H1 (cell line): ENCODE measurements at regions not wholly inside any gene's neighbourhood (a gene's known extent, or its start where the extent isn't known, plus 50 kb on each side); places are given as distances from the start of the nearest gene placed in this dataset.

Experiments used
- CTCF ChIA-PET: fragments of 300-600 bp; sonication (Branson Sonifier 250); formaldehyde crosslinking; loops from one replicate; lab custom pipeline; 2021; ENCODE audit not compliant: partially characterized antibody; lab: Charles Lee
- POLR2A ChIA-PET: fragments of 300-600 bp; sonication (Branson Sonifier 250); formaldehyde crosslinking; loops from one replicate; lab custom pipeline; 2021; ENCODE audit warnings: inconsistent platforms; ENCODE audit not compliant: partially characterized antibody; lab: Charles Lee
- DNase-seq, 2 experiments: peaks; one replicate each; pipeline versions ENCODE4 v3.0.0 to v3.0.0-alpha.2; 2010 to 2022; ENCODE audit warnings: low spot score in 2 of 2, low read depth in 1 of 2, mixed read lengths in 1 of 2
- FAIRE-seq: peaks from 2 replicates; lab custom pipeline; 2011; peaks lifted over from hg19 to GRCh38; lab: Jason Lieb, UNC
- H2AFZ ChIP-seq: 2 replicates; pipeline ENCODE4 v1.8.1; 2012; ENCODE audit warnings: low read length, inconsistent platforms
- H2AK5ac ChIP-seq: 2 replicates; pipeline ENCODE4 v1.6.1; 2013; ENCODE audit warnings: low read depth, low read length
- H2BK120ac ChIP-seq: replicated peaks from 2 replicates; pipeline ENCODE3; 2013; ENCODE audit warnings: low read depth, low read length, inconsistent platforms
- H2BK12ac ChIP-seq: 2 replicates; pipeline ENCODE4 v1.6.1; 2013; ENCODE audit warnings: low read depth, low read length
- H2BK15ac ChIP-seq: 2 replicates; pipeline ENCODE4 v1.6.1; 2013; ENCODE audit warnings: low read length
- H2BK20ac ChIP-seq: 2 replicates; pipeline ENCODE4 v1.6.1; 2013; ENCODE audit warnings: low read length
- H2BK5ac ChIP-seq: 2 replicates; pipeline ENCODE4 v1.6.1; 2013; ENCODE audit warnings: low read depth, low read length
- H3K14ac ChIP-seq: 2 replicates; pipeline ENCODE4 v1.6.1; 2013; ENCODE audit warnings: inconsistent platforms; ENCODE audit not compliant: insufficient read length
- H3K18ac ChIP-seq: 2 replicates; pipeline ENCODE4 v1.6.1; 2013; ENCODE audit warnings: low read length; ENCODE audit errors: extremely low read depth
- H3K23ac ChIP-seq: 2 replicates; pipeline ENCODE4 v1.6.1; 2013; ENCODE audit warnings: inconsistent platforms; ENCODE audit not compliant: insufficient read length
- H3K23me2 ChIP-seq: 2 replicates; pipeline ENCODE4 v1.6.1; 2013; ENCODE audit warnings: low read depth, low read length
- H3K27ac ChIP-seq: 2 replicates; pipeline ENCODE4 v1.6.1; 2011; ENCODE audit warnings: low read depth, low read length, inconsistent platforms
- H3K27me3 ChIP-seq, 4 experiments: replicated peaks in 1 of 4; 1 replicate in 1 of 4; 2 replicates in 3 of 4; pipeline versions ENCODE4 v1.6.1 to v1.8.1; 2011 to 2013; ENCODE audit warnings: low read length in 3 of 4, mild to moderate bottlenecking in 3 of 4, inconsistent platforms in 2 of 4, mixed read lengths in 2 of 4, moderate library complexity in 1 of 4; ENCODE audit not compliant: control insufficient read depth in 3 of 4, insufficient read depth in 3 of 4; ENCODE audit errors: extremely low read depth in 1 of 4
- H3K36me3 ChIP-seq, 4 experiments: 2 replicates each; pipeline versions ENCODE4 v1.6.1 to v1.8.1; 2011 to 2013; ENCODE audit warnings: mild to moderate bottlenecking in 4 of 4, low read length in 3 of 4, moderate library complexity in 2 of 4, control low read depth in 1 of 4, inconsistent platforms in 1 of 4; ENCODE audit not compliant: insufficient read depth in 4 of 4, control insufficient read depth in 2 of 4
- H3K4ac ChIP-seq: replicated peaks from 2 replicates; pipeline ENCODE3; 2013; ENCODE audit warnings: low read length, low read depth, mixed read lengths, inconsistent platforms; ENCODE audit not compliant: insufficient read length
- H3K4me1 ChIP-seq, 4 experiments: replicated peaks in 1 of 4; 1 replicate in 1 of 4; 2 replicates in 3 of 4; pipeline versions ENCODE4 v1.6.1 to v1.8.1; 2011 to 2013; ENCODE audit warnings: low read length in 3 of 4, inconsistent platforms in 2 of 4, mixed read lengths in 1 of 4; ENCODE audit not compliant: insufficient read depth in 4 of 4, control insufficient read depth in 3 of 4
- H3K4me2 ChIP-seq, 2 experiments: 2 replicates each; pipeline versions ENCODE4 v1.6.1 to v1.8.1; 2011 to 2013; ENCODE audit warnings: low read depth in 2 of 2, low read length in 2 of 2, control low read depth in 1 of 2, inconsistent platforms in 1 of 2, mild to moderate bottlenecking in 1 of 2; ENCODE audit not compliant: insufficient read depth in 1 of 2
- H3K4me3 ChIP-seq, 4 experiments: fragments of 200-600, 300-600 bp in 1 of 4; sonication (generic), shearing (Covaris generic), sonication (Bioruptor Twin) in 1 of 4; 2 replicates each; pipeline versions ENCODE4 v1.5.1 to v1.8.1; 2011 to 2016; ENCODE audit warnings: low read length in 4 of 4, low read depth in 3 of 4, control low read depth in 2 of 4, inconsistent platforms in 2 of 4, mild to moderate bottlenecking in 2 of 4, mixed read lengths in 1 of 4, moderate library complexity in 1 of 4; ENCODE audit not compliant: insufficient read depth in 2 of 4; ENCODE audit errors: extremely low read depth in 1 of 4
- H3K56ac ChIP-seq: replicated peaks from 2 replicates; pipeline ENCODE3; 2013; ENCODE audit warnings: low read depth, mild to moderate bottlenecking, mixed read lengths, low read length, inconsistent platforms; ENCODE audit not compliant: insufficient read length
- H3K79me1 ChIP-seq: 2 replicates; pipeline ENCODE4 v1.6.1; 2013; ENCODE audit warnings: low read depth, low read length, control low read depth
- H3K79me2 ChIP-seq, 2 experiments: 2 replicates each; pipeline versions ENCODE4 v1.6.1 to v1.8.1; 2012 to 2013; ENCODE audit warnings: low read length in 2 of 2, mild to moderate bottlenecking in 2 of 2, inconsistent platforms in 1 of 2; ENCODE audit not compliant: insufficient read depth in 2 of 2, control insufficient read depth in 1 of 2
- H3K9ac ChIP-seq, 4 experiments: replicated peaks in 1 of 4; 1 replicate in 1 of 4; 2 replicates in 3 of 4; pipeline versions ENCODE4 v1.6.1 to v1.8.1; 2011 to 2013; ENCODE audit warnings: low read depth in 3 of 4, low read length in 3 of 4, control low read depth in 2 of 4, mild to moderate bottlenecking in 2 of 4, moderate library complexity in 2 of 4, inconsistent platforms in 1 of 4; ENCODE audit errors: extremely low read depth in 1 of 4
- H3K9me3 ChIP-seq, 2 experiments: 2 replicates each; pipeline versions ENCODE4 v1.6.1 to v1.8.1; 2012 to 2013; ENCODE audit warnings: mild to moderate bottlenecking in 2 of 2, moderate library complexity in 2 of 2, control low read depth in 1 of 2, inconsistent platforms in 1 of 2, low read depth in 1 of 2, low read length in 1 of 2, mixed read lengths in 1 of 2; ENCODE audit not compliant: insufficient read depth in 2 of 2
- H4K20me1 ChIP-seq, 2 experiments: replicated peaks in 1 of 2; 2 replicates each; pipeline versions ENCODE3 to v1.8.1; 2011 to 2013; ENCODE audit warnings: inconsistent platforms in 2 of 2, low read length in 2 of 2, mild to moderate bottlenecking in 1 of 2; ENCODE audit not compliant: insufficient read depth in 2 of 2, control insufficient read depth in 1 of 2
- H4K5ac ChIP-seq: 2 replicates; pipeline ENCODE4 v1.6.1; 2013; ENCODE audit warnings: low read length, low read depth, mixed read lengths, inconsistent platforms; ENCODE audit not compliant: insufficient read length
- H4K8ac ChIP-seq: 2 replicates; pipeline ENCODE4 v1.8.0; 2013; ENCODE audit warnings: mild to moderate bottlenecking, moderate library complexity, low read length, inconsistent platforms; ENCODE audit not compliant: insufficient read depth; ENCODE audit errors: extremely low read depth
- H4K91ac ChIP-seq: replicated peaks from 2 replicates; pipeline ENCODE3; 2013; ENCODE audit warnings: low read length, mixed read lengths, inconsistent platforms; ENCODE audit not compliant: insufficient read length
- ASH2L ChIP-seq: fragments of 200-600, 300-600 bp; sonication (generic); IDR thresholded peaks from one replicate; pipeline ENCODE4 v1.7.1; 2017; ENCODE audit warnings: low read length
- BACH1 ChIP-seq: IDR thresholded peaks from 2 replicates; pipeline ENCODE4 v1.6.1; 2012; ENCODE audit warnings: low read length, improper control_type of control experiment
- CHD1 ChIP-seq: IDR thresholded peaks from 2 replicates; pipeline ENCODE4 v1.6.1; 2012; ENCODE audit warnings: low read depth, low read length, improper control_type of control experiment
- HDAC2 ChIP-seq, 2 experiments: fragments of 300-600 bp in 1 of 2; sonication (generic) in 1 of 2; IDR thresholded peaks; 2 replicates each; pipeline ENCODE4 v1.6.1; 2011 to 2012; ENCODE audit warnings: low read depth in 2 of 2, low read length in 2 of 2, mild to moderate bottlenecking in 2 of 2, moderate library complexity in 2 of 2, borderline replicate concordance in 1 of 2, inconsistent platforms in 1 of 2
- HDAC6 ChIP-seq: IDR thresholded peaks from one replicate; pipeline ENCODE4 v1.7.1; 2012; ENCODE audit warnings: low read depth, mild to moderate bottlenecking, inconsistent platforms, low read length, moderate library complexity
- KDM5A ChIP-seq: fragments of 200-600 bp; IDR thresholded peaks from 2 replicates; pipeline ENCODE4 v1.7.1; 2012; ENCODE audit warnings: mild to moderate bottlenecking, low read length, inconsistent platforms, mixed read lengths
- POLR2A ChIP-seq, 2 experiments: IDR thresholded peaks; 1 replicate in 1 of 2; 2 replicates in 1 of 2; pipeline ENCODE4 v1.6.1; 2011; ENCODE audit warnings: low read depth in 2 of 2, low read length in 2 of 2, mild to moderate bottlenecking in 2 of 2; ENCODE audit errors: control extremely low read depth in 1 of 2
- POU5F1 ChIP-seq: IDR thresholded peaks from 2 replicates; pipeline ENCODE4 v1.6.1; 2011; ENCODE audit warnings: low read depth, mild to moderate bottlenecking, low read length, moderate library complexity
- RBBP5 ChIP-seq: IDR thresholded peaks from 2 replicates; pipeline ENCODE4 v1.7.1; 2012; ENCODE audit warnings: low read depth, mild to moderate bottlenecking, inconsistent platforms, low read length, moderate library complexity, borderline replicate concordance
- RFX5 ChIP-seq: IDR thresholded peaks from 2 replicates; pipeline ENCODE4 v1.6.1; 2011; ENCODE audit warnings: low read depth, low read length, improper control_type of control experiment, borderline replicate concordance
- RXRA ChIP-seq: IDR thresholded peaks from 2 replicates; pipeline ENCODE4 v1.6.1; 2011; ENCODE audit warnings: low read depth, mild to moderate bottlenecking, low read length, moderate library complexity; ENCODE audit not compliant: insufficient read depth
- SIRT6 ChIP-seq: IDR thresholded peaks from one replicate; pipeline ENCODE4 v1.7.1; 2012; ENCODE audit warnings: low read length, inconsistent platforms
- TAF7 ChIP-seq: optimal IDR thresholded peaks from 2 replicates; pipeline ENCODE3; 2011; ENCODE audit warnings: low read depth, mild to moderate bottlenecking, inconsistent platforms, low read length, moderate library complexity, borderline replicate concordance
- TBP ChIP-seq: IDR thresholded peaks from 2 replicates; pipeline ENCODE4 v1.6.1; 2011; ENCODE audit warnings: low read depth, low read length, improper control_type of control experiment
- TEAD4 ChIP-seq: IDR thresholded peaks from 2 replicates; pipeline ENCODE4 v1.6.1; 2012; ENCODE audit warnings: low read depth, low read length, inconsistent platforms, mixed read lengths
- WGBS, 2 experiments: shearing (Covaris generic) in 1 of 2; methylation state at CpG; one replicate each; pipeline versions ENCODE4 v1.1.6 to v1.1.7; 2013 to 2015; ENCODE audit warnings: low lambda C conversion rate in 2 of 2, mixed read lengths in 2 of 2, inconsistent platforms in 1 of 2, low coverage in 1 of 2, missing lambda C conversion rate in 1 of 2; ENCODE audit not compliant: insufficient replicate concordance in 2 of 2, insufficient coverage in 1 of 2, insufficient read length in 1 of 2; ENCODE audit errors: extremely low coverage in 1 of 2, missing lambda C conversion rate in 1 of 2; 5-methylcytosine and 5-hydroxymethylcytosine counted together
- TF ChIP-seq, protein P1 (sequence below): IDR thresholded peaks from 2 replicates; pipeline ENCODE4 v1.6.1; 2012; ENCODE audit warnings: inconsistent platforms

DNA sequence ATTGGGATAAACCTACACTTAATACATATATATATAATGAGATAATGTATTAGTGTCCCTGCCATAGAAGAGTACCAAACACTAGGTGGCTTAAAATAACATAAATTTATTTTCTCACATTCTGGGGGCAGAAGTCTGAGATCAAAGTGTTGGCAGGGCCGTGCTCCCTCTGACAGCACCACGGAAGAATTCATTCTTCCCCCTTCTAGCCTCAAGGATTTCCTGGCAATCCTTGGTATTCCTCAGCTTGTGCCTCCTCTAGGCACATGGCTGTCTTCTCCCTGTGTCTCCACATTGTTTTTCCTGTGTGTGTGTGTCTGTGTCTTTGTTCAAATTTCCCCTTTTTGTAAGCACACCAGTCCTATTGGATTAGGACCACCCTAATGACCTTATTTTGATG lies 115.2 kb upstream of the AGBL1 start:
- Histone ChIP-seq H4K20me1 (no peaks in the 10 kb centered on the region), H3K36me3 (no peaks in the 10 kb centered on the region), H2BK20ac (no peak overlapping the region), H3K14ac (no peak overlapping the region), H2BK15ac (no peak overlapping the region), H3K9ac (no peak overlapping the region), H3K4me2 (no peak overlapping the region), H3K23ac (no peak overlapping the region), H4K8ac (no peak overlapping the region), H4K91ac (no peak overlapping the region), H2BK120ac (no peak overlapping the region), H3K79me2 (no peaks in the 10 kb centered on the region), H2AFZ (no peak overlapping the region), H3K56ac (no peak overlapping the region), H3K27ac (no peak overlapping the region), H2AK5ac (no peak overlapping the region), H3K4me3 (no peak overlapping the region), H3K27me3 (no peaks in the 10 kb centered on the region), H3K23me2 (no peaks in the 10 kb centered on the region), H3K4me1 (no peaks in the 10 kb centered on the region), H3K4ac (no peak overlapping the region), H4K5ac (no peak overlapping the region), H3K18ac (no peak overlapping the region), H3K9me3 (no peaks in the 10 kb centered on the region), H2BK5ac (no peak overlapping the region), H3K79me1 (no peaks in the 10 kb centered on the region), H2BK12ac (no peak overlapping the region)
- CTCF ChIA-PET, result interaction anchor here (0.6 to 2.1 kb wide), 2 partner anchors 99 to 106 kb away, joined by 5 to 6 read pairs; no protein-coding TSS in a partner anchor
- POLR2A ChIA-PET, result no interaction called here
- no peak for FAIRE-seq
- no peak for DNase-seq
- 93% methylated on average over 2 of the region's 2 CpGs; no CpG with 5 or more reads in 1 of the 2 experiments for WGBS, 2 experiments
- no peak for TF ChIP-seq POLR2A (IDR thresholded peaks at IDR 0.05; ENCODE audit: control extremely low read depth in 1 of 2, low read depth in 2 of 2, low read length in 2 of 2)
- no peak for TF ChIP-seq RFX5
- TF ChIP-seq RBBP5, result no peak
- TF ChIP-seq, protein P1, sequence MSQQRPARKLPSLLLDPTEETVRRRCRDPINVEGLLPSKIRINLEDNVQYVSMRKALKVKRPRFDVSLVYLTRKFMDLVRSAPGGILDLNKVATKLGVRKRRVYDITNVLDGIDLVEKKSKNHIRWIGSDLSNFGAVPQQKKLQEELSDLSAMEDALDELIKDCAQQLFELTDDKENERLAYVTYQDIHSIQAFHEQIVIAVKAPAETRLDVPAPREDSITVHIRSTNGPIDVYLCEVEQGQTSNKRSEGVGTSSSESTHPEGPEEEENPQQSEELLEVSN, result no peak
- no peak for TF ChIP-seq KDM5A
- TF ChIP-seq TAF7, result no peak
- TF ChIP-seq TEAD4, result no peak
- no peak for TF ChIP-seq HDAC6
- TF ChIP-seq CHD1, result no peak
- no peak for TF ChIP-seq RXRA
- TF ChIP-seq SIRT6, result no peak
- no peak for TF ChIP-seq HDAC2 (IDR thresholded peaks at IDR 0.05; ENCODE audit: borderline replicate concordance in 1 of 2, low read depth in 2 of 2, low read length in 2 of 2)
- TF ChIP-seq ASH2L, result no peak
- TF ChIP-seq POU5F1, result no peak
- no peak for TF ChIP-seq TBP
- TF ChIP-seq BACH1, result no peak
